H1 (cell line): ENCODE measurements at regions not wholly inside any gene's neighbourhood (a gene's known extent, or its start where the extent isn't known, plus 50 kb on each side); places are given as distances from the start of the nearest gene placed in this dataset.

Experiments
- CTCF ChIA-PET: fragments of 300-600 bp; sonication (Branson Sonifier 250); formaldehyde crosslinking; loops from one replicate; lab custom pipeline; 2021; ENCODE audit not compliant: partially characterized antibody; lab: Charles Lee
- POLR2A ChIA-PET: fragments of 300-600 bp; sonication (Branson Sonifier 250); formaldehyde crosslinking; loops from one replicate; lab custom pipeline; 2021; ENCODE audit warnings: inconsistent platforms; ENCODE audit not compliant: partially characterized antibody; lab: Charles Lee
- DNase-seq, 2 experiments: peaks; one replicate each; pipeline versions ENCODE4 v3.0.0 to v3.0.0-alpha.2; 2010 to 2022; ENCODE audit warnings: low spot score in 2 of 2, low read depth in 1 of 2, mixed read lengths in 1 of 2
- FAIRE-seq: peaks from 2 replicates; lab custom pipeline; 2011; peaks lifted over from hg19 to GRCh38; lab: Jason Lieb, UNC
- H2AFZ ChIP-seq: 2 replicates; pipeline ENCODE4 v1.8.1; 2012; ENCODE audit warnings: low read length, inconsistent platforms
- H2AK5ac ChIP-seq: 2 replicates; pipeline ENCODE4 v1.6.1; 2013; ENCODE audit warnings: low read depth, low read length
- H2BK120ac ChIP-seq: replicated peaks from 2 replicates; pipeline ENCODE3; 2013; ENCODE audit warnings: low read depth, low read length, inconsistent platforms
- H2BK12ac ChIP-seq: 2 replicates; pipeline ENCODE4 v1.6.1; 2013; ENCODE audit warnings: low read depth, low read length
- H2BK15ac ChIP-seq: 2 replicates; pipeline ENCODE4 v1.6.1; 2013; ENCODE audit warnings: low read length
- H2BK20ac ChIP-seq: 2 replicates; pipeline ENCODE4 v1.6.1; 2013; ENCODE audit warnings: low read length
- H2BK5ac ChIP-seq: 2 replicates; pipeline ENCODE4 v1.6.1; 2013; ENCODE audit warnings: low read depth, low read length
- H3K14ac ChIP-seq: 2 replicates; pipeline ENCODE4 v1.6.1; 2013; ENCODE audit warnings: inconsistent platforms; ENCODE audit not compliant: insufficient read length
- H3K18ac ChIP-seq: 2 replicates; pipeline ENCODE4 v1.6.1; 2013; ENCODE audit warnings: low read length; ENCODE audit errors: extremely low read depth
- H3K23ac ChIP-seq: 2 replicates; pipeline ENCODE4 v1.6.1; 2013; ENCODE audit warnings: inconsistent platforms; ENCODE audit not compliant: insufficient read length
- H3K23me2 ChIP-seq: 2 replicates; pipeline ENCODE4 v1.6.1; 2013; ENCODE audit warnings: low read depth, low read length
- H3K27ac ChIP-seq: 2 replicates; pipeline ENCODE4 v1.6.1; 2011; ENCODE audit warnings: low read depth, low read length, inconsistent platforms
- H3K27me3 ChIP-seq, 4 experiments: replicated peaks in 1 of 4; 1 replicate in 1 of 4; 2 replicates in 3 of 4; pipeline versions ENCODE4 v1.6.1 to v1.8.1; 2011 to 2013; ENCODE audit warnings: low read length in 3 of 4, mild to moderate bottlenecking in 3 of 4, inconsistent platforms in 2 of 4, mixed read lengths in 2 of 4, moderate library complexity in 1 of 4; ENCODE audit not compliant: control insufficient read depth in 3 of 4, insufficient read depth in 3 of 4; ENCODE audit errors: extremely low read depth in 1 of 4
- H3K36me3 ChIP-seq, 4 experiments: 2 replicates each; pipeline versions ENCODE4 v1.6.1 to v1.8.1; 2011 to 2013; ENCODE audit warnings: mild to moderate bottlenecking in 4 of 4, low read length in 3 of 4, moderate library complexity in 2 of 4, control low read depth in 1 of 4, inconsistent platforms in 1 of 4; ENCODE audit not compliant: insufficient read depth in 4 of 4, control insufficient read depth in 2 of 4
- H3K4ac ChIP-seq: replicated peaks from 2 replicates; pipeline ENCODE3; 2013; ENCODE audit warnings: low read length, low read depth, mixed read lengths, inconsistent platforms; ENCODE audit not compliant: insufficient read length
- H3K4me1 ChIP-seq, 4 experiments: replicated peaks in 1 of 4; 1 replicate in 1 of 4; 2 replicates in 3 of 4; pipeline versions ENCODE4 v1.6.1 to v1.8.1; 2011 to 2013; ENCODE audit warnings: low read length in 3 of 4, inconsistent platforms in 2 of 4, mixed read lengths in 1 of 4; ENCODE audit not compliant: insufficient read depth in 4 of 4, control insufficient read depth in 3 of 4
- H3K4me2 ChIP-seq, 2 experiments: 2 replicates each; pipeline versions ENCODE4 v1.6.1 to v1.8.1; 2011 to 2013; ENCODE audit warnings: low read depth in 2 of 2, low read length in 2 of 2, control low read depth in 1 of 2, inconsistent platforms in 1 of 2, mild to moderate bottlenecking in 1 of 2; ENCODE audit not compliant: insufficient read depth in 1 of 2
- H3K4me3 ChIP-seq, 4 experiments: fragments of 200-600, 300-600 bp in 1 of 4; sonication (generic), shearing (Covaris generic), sonication (Bioruptor Twin) in 1 of 4; 2 replicates each; pipeline versions ENCODE4 v1.5.1 to v1.8.1; 2011 to 2016; ENCODE audit warnings: low read length in 4 of 4, low read depth in 3 of 4, control low read depth in 2 of 4, inconsistent platforms in 2 of 4, mild to moderate bottlenecking in 2 of 4, mixed read lengths in 1 of 4, moderate library complexity in 1 of 4; ENCODE audit not compliant: insufficient read depth in 2 of 4; ENCODE audit errors: extremely low read depth in 1 of 4
- H3K56ac ChIP-seq: replicated peaks from 2 replicates; pipeline ENCODE3; 2013; ENCODE audit warnings: low read depth, mild to moderate bottlenecking, mixed read lengths, low read length, inconsistent platforms; ENCODE audit not compliant: insufficient read length
- H3K79me1 ChIP-seq: 2 replicates; pipeline ENCODE4 v1.6.1; 2013; ENCODE audit warnings: low read depth, low read length, control low read depth
- H3K79me2 ChIP-seq, 2 experiments: 2 replicates each; pipeline versions ENCODE4 v1.6.1 to v1.8.1; 2012 to 2013; ENCODE audit warnings: low read length in 2 of 2, mild to moderate bottlenecking in 2 of 2, inconsistent platforms in 1 of 2; ENCODE audit not compliant: insufficient read depth in 2 of 2, control insufficient read depth in 1 of 2
- H3K9ac ChIP-seq, 4 experiments: replicated peaks in 1 of 4; 1 replicate in 1 of 4; 2 replicates in 3 of 4; pipeline versions ENCODE4 v1.6.1 to v1.8.1; 2011 to 2013; ENCODE audit warnings: low read depth in 3 of 4, low read length in 3 of 4, control low read depth in 2 of 4, mild to moderate bottlenecking in 2 of 4, moderate library complexity in 2 of 4, inconsistent platforms in 1 of 4; ENCODE audit errors: extremely low read depth in 1 of 4
- H3K9me3 ChIP-seq, 2 experiments: 2 replicates each; pipeline versions ENCODE4 v1.6.1 to v1.8.1; 2012 to 2013; ENCODE audit warnings: mild to moderate bottlenecking in 2 of 2, moderate library complexity in 2 of 2, control low read depth in 1 of 2, inconsistent platforms in 1 of 2, low read depth in 1 of 2, low read length in 1 of 2, mixed read lengths in 1 of 2; ENCODE audit not compliant: insufficient read depth in 2 of 2
- H4K20me1 ChIP-seq, 2 experiments: replicated peaks in 1 of 2; 2 replicates each; pipeline versions ENCODE3 to v1.8.1; 2011 to 2013; ENCODE audit warnings: inconsistent platforms in 2 of 2, low read length in 2 of 2, mild to moderate bottlenecking in 1 of 2; ENCODE audit not compliant: insufficient read depth in 2 of 2, control insufficient read depth in 1 of 2
- H4K5ac ChIP-seq: 2 replicates; pipeline ENCODE4 v1.6.1; 2013; ENCODE audit warnings: low read length, low read depth, mixed read lengths, inconsistent platforms; ENCODE audit not compliant: insufficient read length
- H4K8ac ChIP-seq: 2 replicates; pipeline ENCODE4 v1.8.0; 2013; ENCODE audit warnings: mild to moderate bottlenecking, moderate library complexity, low read length, inconsistent platforms; ENCODE audit not compliant: insufficient read depth; ENCODE audit errors: extremely low read depth
- H4K91ac ChIP-seq: replicated peaks from 2 replicates; pipeline ENCODE3; 2013; ENCODE audit warnings: low read length, mixed read lengths, inconsistent platforms; ENCODE audit not compliant: insufficient read length
- CHD1 ChIP-seq: IDR thresholded peaks from 2 replicates; pipeline ENCODE4 v1.6.1; 2012; ENCODE audit warnings: low read depth, low read length, improper control_type of control experiment
- CTCF ChIP-seq, 3 experiments: IDR thresholded peaks; 1 replicate in 2 of 3; 2 replicates in 1 of 3; pipeline versions ENCODE4 v1.5.1 to v1.6.1; 2011; ENCODE audit warnings: low read length in 3 of 3, mild to moderate bottlenecking in 3 of 3, inconsistent platforms in 2 of 3, low read depth in 1 of 3, moderate library complexity in 1 of 3; ENCODE audit not compliant: insufficient read depth in 1 of 3; ENCODE audit errors: control extremely low read depth in 1 of 3
- GTF2F1 ChIP-seq: IDR thresholded peaks from 2 replicates; pipeline ENCODE4 v1.6.1; 2012; ENCODE audit warnings: low read depth, low read length, improper control_type of control experiment, borderline replicate concordance
- HDAC6 ChIP-seq: IDR thresholded peaks from one replicate; pipeline ENCODE4 v1.7.1; 2012; ENCODE audit warnings: low read depth, mild to moderate bottlenecking, inconsistent platforms, low read length, moderate library complexity
- MAX ChIP-seq: IDR thresholded peaks from 2 replicates; pipeline ENCODE4 v1.6.1; 2012; ENCODE audit warnings: inconsistent platforms
- RBBP5 ChIP-seq: IDR thresholded peaks from 2 replicates; pipeline ENCODE4 v1.7.1; 2012; ENCODE audit warnings: low read depth, mild to moderate bottlenecking, inconsistent platforms, low read length, moderate library complexity, borderline replicate concordance
- RXRA ChIP-seq: IDR thresholded peaks from 2 replicates; pipeline ENCODE4 v1.6.1; 2011; ENCODE audit warnings: low read depth, mild to moderate bottlenecking, low read length, moderate library complexity; ENCODE audit not compliant: insufficient read depth
- SIN3A ChIP-seq, 2 experiments: IDR thresholded peaks in 1 of 2; conservative IDR thresholded peaks in 1 of 2; 2 replicates each; pipeline ENCODE4 v1.6.1; 2011 to 2012; ENCODE audit warnings: low read length in 2 of 2, improper control_type of control experiment in 1 of 2, low read depth in 1 of 2, mild to moderate bottlenecking in 1 of 2
- SIRT6 ChIP-seq: IDR thresholded peaks from one replicate; pipeline ENCODE4 v1.7.1; 2012; ENCODE audit warnings: low read length, inconsistent platforms
- SP2 ChIP-seq: IDR thresholded peaks from 2 replicates; pipeline ENCODE4 v1.6.1; 2012; ENCODE audit warnings: mild to moderate bottlenecking, low read length, inconsistent platforms
- SUZ12 ChIP-seq: fragments of 200-600 bp; sonication (generic); IDR thresholded peaks from 2 replicates; pipeline ENCODE4 v1.6.1; 2012; ENCODE audit warnings: mild to moderate bottlenecking, inconsistent platforms, low read length, moderate library complexity, mixed read lengths
- WGBS, 2 experiments: shearing (Covaris generic) in 1 of 2; methylation state at CpG; one replicate each; pipeline versions ENCODE4 v1.1.6 to v1.1.7; 2013 to 2015; ENCODE audit warnings: low lambda C conversion rate in 2 of 2, mixed read lengths in 2 of 2, inconsistent platforms in 1 of 2, low coverage in 1 of 2, missing lambda C conversion rate in 1 of 2; ENCODE audit not compliant: insufficient replicate concordance in 2 of 2, insufficient coverage in 1 of 2, insufficient read length in 1 of 2; ENCODE audit errors: extremely low coverage in 1 of 2, missing lambda C conversion rate in 1 of 2; 5-methylcytosine and 5-hydroxymethylcytosine counted together

- Histone ChIP-seq H3K23ac (no peak overlapping the region), H4K5ac (no peak overlapping the region), H3K14ac (no peak overlapping the region), H3K4me2 (no peak overlapping the region), H3K4me3 (no peak overlapping the region), H3K9ac (no peak overlapping the region), H3K79me1 (no peaks in the 10 kb centered on the region), H2BK5ac (no peak overlapping the region), H2BK20ac (no peak overlapping the region), H2AFZ (no peak overlapping the region), H3K23me2 (no peaks in the 10 kb centered on the region), H3K18ac (no peak overlapping the region), H2AK5ac (no peak overlapping the region), H4K8ac (no peak overlapping the region), H3K27ac (no peak overlapping the region), H4K91ac (no peak overlapping the region), H4K20me1 (no peaks in the 10 kb centered on the region), H2BK120ac (no peak overlapping the region), H2BK15ac (no peak overlapping the region), H3K79me2 (no peaks in the 10 kb centered on the region), H3K56ac (no peak overlapping the region), H3K27me3 (no peaks in the 10 kb centered on the region), H3K4me1 (no peaks in the 10 kb centered on the region), H3K4ac (no peak overlapping the region), H3K9me3 (no peaks in the 10 kb centered on the region), H2BK12ac (no peak overlapping the region), H3K36me3 (no peaks in the 10 kb centered on the region)
- no peak for FAIRE-seq
- WGBS, 2 experiments = 89% methylated on average over 1 of the region's 1 CpG; no CpG with 5 or more reads in 1 of the 2 experiments
- POLR2A ChIA-PET = no interaction called here
- no peak for DNase-seq
- CTCF ChIA-PET = no interaction called here
- TF ChIP-seq RBBP5 = no peak
- TF ChIP-seq SIRT6 = no peak
- no peak for TF ChIP-seq SIN3A (conservative IDR thresholded peaks at IDR 0.05 in 1 of 2, IDR thresholded peaks at IDR 0.05 in 1 of 2; ENCODE audit: low read depth in 1 of 2, low read length in 2 of 2)
- TF ChIP-seq CTCF (IDR thresholded peaks at IDR 0.05; ENCODE audit: control extremely low read depth in 1 of 3, insufficient read depth in 1 of 3, low read depth in 1 of 3, low read length in 3 of 3) = no peak
- no peak for TF ChIP-seq HDAC6
- no peak for TF ChIP-seq SUZ12
- TF ChIP-seq GTF2F1 = no peak
- TF ChIP-seq CHD1 = no peak
- TF ChIP-seq SP2 = no peak
- TF ChIP-seq MAX = no peak
- TF ChIP-seq RXRA = no peak
Observed at GRCh38 chr7:83276250-83276649, 113.6 kb upstream of the PCLO start.
